ENCODE measurements at regions not wholly inside any gene's neighbourhood (a gene's known extent, or its start where the extent isn't known, plus 50 kb on each side); places are given as distances from the start of the nearest gene placed in this dataset.

DNA sequence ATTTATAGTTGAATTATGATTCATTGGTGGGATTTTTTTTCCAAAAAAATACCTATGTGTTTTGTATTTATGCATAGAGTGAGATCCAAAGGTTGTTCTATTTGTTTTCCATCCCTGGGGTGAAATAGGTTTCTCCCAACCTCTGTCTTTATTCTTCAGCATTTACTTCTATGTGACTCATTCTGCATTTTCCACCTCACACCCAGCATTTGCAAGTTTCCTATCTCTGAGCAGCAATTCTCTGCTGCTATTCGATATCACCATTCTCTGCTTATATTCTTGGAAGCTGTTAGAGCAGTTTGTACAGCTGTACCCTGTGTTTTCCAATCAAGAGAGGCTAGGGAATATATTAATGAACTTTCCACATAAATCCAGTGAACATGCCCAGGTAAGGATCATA is 538.9 kb downstream of the SNAPC1 start:
- TF ChIP-seq, protein P1, sequence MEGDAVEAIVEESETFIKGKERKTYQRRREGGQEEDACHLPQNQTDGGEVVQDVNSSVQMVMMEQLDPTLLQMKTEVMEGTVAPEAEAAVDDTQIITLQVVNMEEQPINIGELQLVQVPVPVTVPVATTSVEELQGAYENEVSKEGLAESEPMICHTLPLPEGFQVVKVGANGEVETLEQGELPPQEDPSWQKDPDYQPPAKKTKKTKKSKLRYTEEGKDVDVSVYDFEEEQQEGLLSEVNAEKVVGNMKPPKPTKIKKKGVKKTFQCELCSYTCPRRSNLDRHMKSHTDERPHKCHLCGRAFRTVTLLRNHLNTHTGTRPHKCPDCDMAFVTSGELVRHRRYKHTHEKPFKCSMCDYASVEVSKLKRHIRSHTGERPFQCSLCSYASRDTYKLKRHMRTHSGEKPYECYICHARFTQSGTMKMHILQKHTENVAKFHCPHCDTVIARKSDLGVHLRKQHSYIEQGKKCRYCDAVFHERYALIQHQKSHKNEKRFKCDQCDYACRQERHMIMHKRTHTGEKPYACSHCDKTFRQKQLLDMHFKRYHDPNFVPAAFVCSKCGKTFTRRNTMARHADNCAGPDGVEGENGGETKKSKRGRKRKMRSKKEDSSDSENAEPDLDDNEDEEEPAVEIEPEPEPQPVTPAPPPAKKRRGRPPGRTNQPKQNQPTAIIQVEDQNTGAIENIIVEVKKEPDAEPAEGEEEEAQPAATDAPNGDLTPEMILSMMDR (IDR thresholded peaks at IDR 0.05; ENCODE audit: low read depth, low read length): no peak
- DNase-seq (ENCODE audit: low read depth in 2 of 2): no peak
- no peak overlapping the region for H3K4me3 ChIP-seq (replicated peaks in 1 of 2; ENCODE audit: low read depth in 2 of 2, low read length in 2 of 2)

DNA sequence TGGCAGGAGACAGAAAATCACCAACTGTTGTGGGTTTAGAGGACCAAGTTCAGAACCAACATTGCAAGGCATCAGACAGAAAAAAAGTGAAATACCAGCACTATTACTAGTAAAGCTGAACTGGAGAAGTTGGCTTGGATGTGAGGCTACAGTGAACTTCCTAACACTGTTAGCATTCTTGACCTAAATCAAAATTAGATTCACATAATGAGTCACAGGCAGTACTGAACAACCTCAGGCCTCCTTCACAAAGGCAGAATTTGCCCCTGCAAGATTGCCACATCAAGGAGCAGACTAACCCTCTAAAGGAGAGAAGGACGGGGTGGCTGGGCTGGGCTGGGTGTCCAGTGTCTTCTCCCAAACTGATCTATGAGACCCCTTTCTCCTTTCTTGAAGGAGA is 539.7 kb downstream of the SNAPC1 start:
- TF ChIP-seq, protein P1 (IDR thresholded peaks at IDR 0.05; ENCODE audit: low read depth, low read length): no peak
- peak in 1 of 2 donors; percentile 41 for DNase-seq (ENCODE audit: low read depth in 2 of 2)

GRCh38 chr14:62303437-62303836 is 541.2 kb downstream of the SNAPC1 start:
- no peak overlapping the region for H3K4me3 ChIP-seq (replicated peaks in 1 of 2; ENCODE audit: low read depth in 2 of 2, low read length in 2 of 2)
- no peak for DNase-seq (ENCODE audit: low read depth in 2 of 2)
- TF ChIP-seq, protein P1 (IDR thresholded peaks at IDR 0.05; ENCODE audit: low read depth, low read length): no peak

More for the DNA sequence above, 539.7 kb downstream of the SNAPC1 start:
- no peak overlapping the region for H3K4me3 ChIP-seq (replicated peaks in 1 of 2; ENCODE audit: low read depth in 2 of 2, low read length in 2 of 2)

GRCh38 chr14:62304257-62304656 is 542.0 kb downstream of the SNAPC1 start:
- no peak for DNase-seq (ENCODE audit: low read depth in 2 of 2)
- TF ChIP-seq, protein P1 (IDR thresholded peaks at IDR 0.05; ENCODE audit: low read depth, low read length): no peak
- no peak overlapping the region for H3K4me3 ChIP-seq (replicated peaks in 1 of 2; ENCODE audit: low read depth in 2 of 2, low read length in 2 of 2)

GRCh38 chr14:62307844-62308243 is 545.6 kb downstream of the SNAPC1 start:
- TF ChIP-seq, protein P1 (IDR thresholded peaks at IDR 0.05; ENCODE audit: low read depth, low read length): no peak
- H3K4me3 ChIP-seq (replicated peaks in 1 of 2; ENCODE audit: low read depth in 2 of 2, low read length in 2 of 2): no peak overlapping the region
- no peak for DNase-seq (ENCODE audit: low read depth in 2 of 2)

DNA sequence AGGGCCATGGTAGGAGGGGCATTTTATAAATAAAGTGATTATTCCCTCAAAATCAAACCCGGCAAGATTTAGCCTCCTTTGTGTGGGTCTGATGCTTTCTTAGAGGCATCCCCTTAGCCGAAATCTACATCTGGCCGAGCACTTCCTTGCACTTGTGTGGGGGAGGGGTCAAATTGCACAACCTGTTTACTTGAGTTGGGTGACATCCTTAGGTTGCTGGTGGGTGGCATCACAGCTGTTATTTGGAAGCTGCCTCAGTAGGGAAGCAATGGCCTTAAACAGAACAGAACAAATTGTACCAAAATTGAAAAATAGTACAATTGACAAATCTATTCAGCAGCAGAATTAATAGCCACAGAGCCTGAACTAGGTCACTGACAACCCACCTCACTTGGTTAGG is 546.1 kb downstream of the SNAPC1 start:
- TF ChIP-seq, protein P1 (IDR thresholded peaks at IDR 0.05; ENCODE audit: low read depth, low read length): no peak
- no peak for DNase-seq (ENCODE audit: low read depth in 2 of 2)
- H3K4me3 ChIP-seq (replicated peaks in 1 of 2; ENCODE audit: low read depth in 2 of 2, low read length in 2 of 2): no peak overlapping the region

DNA sequence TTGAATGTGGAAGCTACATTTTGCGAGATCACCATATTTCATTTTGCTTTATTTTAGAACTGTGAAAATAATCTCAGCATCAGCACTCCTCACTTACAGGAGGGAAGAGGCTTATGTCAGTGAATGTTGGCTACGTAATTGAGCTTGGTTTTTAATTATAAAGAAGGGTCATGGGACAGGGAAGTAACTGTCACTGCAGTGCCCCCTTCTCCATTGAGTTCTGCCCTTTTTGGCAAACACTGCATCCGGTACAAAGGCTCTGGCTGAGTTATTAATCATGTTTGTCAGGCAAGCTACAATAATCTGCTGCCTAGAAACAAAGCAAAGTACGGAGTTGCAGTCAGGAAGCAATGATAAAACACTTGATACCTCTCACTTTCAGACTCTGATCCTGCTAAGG is 546.7 kb downstream of the SNAPC1 start:
- TF ChIP-seq, protein P1 (IDR thresholded peaks at IDR 0.05; ENCODE audit: low read depth, low read length): no peak
- DNase-seq (ENCODE audit: low read depth in 2 of 2): peak in 1 of 2 donors; percentile 10
- no peak overlapping the region for H3K4me3 ChIP-seq (replicated peaks in 1 of 2; ENCODE audit: low read depth in 2 of 2, low read length in 2 of 2)

Measured in cardiac fibroblast (primary cell).